DND-41 (cell line): ENCODE measurements at regions not wholly inside any gene's neighbourhood (a gene's known extent, or its start where the extent isn't known, plus 50 kb on each side); places are given as distances from the start of the nearest gene placed in this dataset.

ENCODE experiments used
- ATAC-seq: fragments of 200-7000 bp; cut with Tn5 transposase; 3 replicates; pipeline ENCODE4 v1.9.1; 2021; ENCODE audit warnings: low read depth; ENCODE audit not compliant: insufficient read depth
- DNase-seq: peaks from one replicate; pipeline ENCODE4 v3.0.0-alpha.2; 2020
- H2AFZ ChIP-seq: 2 replicates; pipeline ENCODE4 v1.6.0; 2012; ENCODE audit warnings: low read depth, low read length
- H3K27ac ChIP-seq: 2 replicates; pipeline ENCODE4 v1.5.1; 2012; ENCODE audit warnings: low read length, inconsistent platforms
- H3K27me3 ChIP-seq: fragments of 200-600 bp; sonication (generic); 2 replicates; pipeline ENCODE4 v1.6.0; 2012; ENCODE audit warnings: low read length, mild to moderate bottlenecking, inconsistent platforms; ENCODE audit not compliant: insufficient read depth, poor library complexity
- H3K36me3 ChIP-seq: 2 replicates; pipeline ENCODE4 v1.5.1; 2012; ENCODE audit warnings: low read length, inconsistent platforms; ENCODE audit not compliant: insufficient read depth
- H3K4me1 ChIP-seq: 2 replicates; pipeline ENCODE4 v1.5.1; 2012; ENCODE audit warnings: mild to moderate bottlenecking, low read length; ENCODE audit not compliant: insufficient read depth
- H3K4me2 ChIP-seq: 2 replicates; pipeline ENCODE4 v1.6.0; 2012; ENCODE audit warnings: mild to moderate bottlenecking, moderate library complexity, low read length, inconsistent platforms; ENCODE audit not compliant: insufficient read depth
- H3K4me3 ChIP-seq, 2 experiments: fragments of 200-600 bp in 1 of 2; shearing (Covaris generic) in 1 of 2; 2 replicates each; pipeline ENCODE4 v1.5.1; 2012 to 2016; ENCODE audit warnings: inconsistent platforms in 2 of 2, low read length in 2 of 2, mild to moderate bottlenecking in 2 of 2, low read depth in 1 of 2, moderate library complexity in 1 of 2
- H3K79me2 ChIP-seq: 2 replicates; pipeline ENCODE4 v1.6.0; 2012; ENCODE audit warnings: low read length, inconsistent platforms; ENCODE audit not compliant: insufficient read depth
- H3K9ac ChIP-seq: 2 replicates; pipeline ENCODE4 v1.6.0; 2012; ENCODE audit warnings: low read depth, mild to moderate bottlenecking, inconsistent platforms, low read length, moderate library complexity
- H3K9me3 ChIP-seq: 2 replicates; pipeline ENCODE4 v1.5.1; 2012; ENCODE audit warnings: low read length, moderate library complexity, mild to moderate bottlenecking, inconsistent platforms; ENCODE audit not compliant: insufficient read depth, severe bottlenecking
- H4K20me1 ChIP-seq: 2 replicates; pipeline ENCODE4 v1.6.0; 2012; ENCODE audit warnings: low read length; ENCODE audit not compliant: insufficient read depth
- CTCF ChIP-seq: IDR thresholded peaks from 2 replicates; pipeline ENCODE4 v1.5.1; 2012; ENCODE audit warnings: borderline replicate concordance, low read length, moderate library complexity, mild to moderate bottlenecking; ENCODE audit not compliant: poor library complexity, severe bottlenecking; ENCODE audit errors: extremely low read depth
- EZH2 ChIP-seq: IDR thresholded peaks from 3 replicates; pipeline ENCODE4 v1.6.1; 2012; ENCODE audit warnings: borderline replicate concordance, low read depth, mild to moderate bottlenecking, moderate library complexity, low read length, inconsistent platforms; ENCODE audit not compliant: severe bottlenecking

- Histone ChIP-seq H3K79me2 (no peaks in the 10 kb centered on the region), H3K27me3 (no peaks in the 10 kb centered on the region), H2AFZ (no peak overlapping the region), H3K4me1 (no peaks in the 10 kb centered on the region), H3K27ac (no peak overlapping the region), H4K20me1 (no peaks in the 10 kb centered on the region), H3K9me3 (no peaks in the 10 kb centered on the region), H3K9ac (no peak overlapping the region), H3K4me2 (no peak overlapping the region), H3K4me3 (no peak overlapping the region), H3K36me3 (no peaks in the 10 kb centered on the region)
- ATAC-seq (no peak), DNase-seq (no peak)
- TF ChIP-seq CTCF (no peak), EZH2 (no peak)
These were observed 1696.0 kb upstream of the WWC1 start for GRCh38 chr5:166595274-166595951.

GRCh38 chr5:166596043-166596442, 1695.4 kb upstream of the WWC1 start:
- Histone ChIP-seq H3K36me3 (no peaks in the 10 kb centered on the region), H3K4me1 (no peaks in the 10 kb centered on the region), H3K9ac (no peak overlapping the region), H3K27me3 (no peaks in the 10 kb centered on the region), H3K4me2 (no peak overlapping the region), H3K27ac (no peak overlapping the region), H3K79me2 (no peaks in the 10 kb centered on the region), H3K9me3 (no peaks in the 10 kb centered on the region), H2AFZ (no peak overlapping the region), H4K20me1 (no peaks in the 10 kb centered on the region), H3K4me3 (no peak overlapping the region)
- DNase-seq, result no peak
- TF ChIP-seq EZH2, result no peak
- TF ChIP-seq CTCF, result no peak
- ATAC-seq, result no peak

GRCh38 chr5:166602271-166602670, 1689.2 kb upstream of the WWC1 start:
- DNase-seq (no peak), ATAC-seq (no peak)
- no peaks in the 10 kb centered on the region for H3K9me3 ChIP-seq
- H3K9ac ChIP-seq, result no peak overlapping the region
- no peak overlapping the region for H3K4me2 ChIP-seq
- H3K36me3 ChIP-seq, result no peaks in the 10 kb centered on the region
- no peaks in the 10 kb centered on the region for H4K20me1 ChIP-seq
- no peaks in the 10 kb centered on the region for H3K79me2 ChIP-seq
- no peak overlapping the region for H3K4me3 ChIP-seq
- no peaks in the 10 kb centered on the region for H3K4me1 ChIP-seq
- H3K27me3 ChIP-seq, result no peaks in the 10 kb centered on the region
- TF ChIP-seq CTCF (no peak), EZH2 (no peak)
- no peak overlapping the region for H2AFZ ChIP-seq
- no peak overlapping the region for H3K27ac ChIP-seq
